ENCODE measurements at regions not wholly inside any gene's neighbourhood (a gene's known extent, or its start where the extent isn't known, plus 50 kb on each side); places are given as distances from the start of the nearest gene placed in this dataset.

GRCh38 chr5:130875656-130876055 lies 289.4 kb downstream of the HINT1 start:
- TF ChIP-seq CTCF (conservative IDR thresholded peaks at IDR 0.05) = no peak
- H3K36me3 Mint-ChIP-seq (ENCODE audit: insufficient read depth in 1 of 3, low read depth in 3 of 3) = peaks cover 0 to 14% (median 4%) of the 10 kb centered on the region in 3 experiments; a peak in 4 of 7 replicates

More at GRCh38 chr5:130875656-130876055, 289.4 kb downstream of the HINT1 start:
- Histone ChIP-seq H3K27me3 (ENCODE audit: insufficient read depth, low read length) (no peaks in the 10 kb centered on the region), H4K20me1 (ENCODE audit: control insufficient read depth, insufficient read depth, insufficient read length) (no peaks in the 10 kb centered on the region), H4K5ac (ENCODE audit: insufficient read length, low read depth, low read length) (no peak overlapping the region), H4K91ac (ENCODE audit: insufficient read length, low read depth, low read length) (no peak overlapping the region), H3K4ac (ENCODE audit: low read depth, low read length) (no peak overlapping the region), H3K9me3 (ENCODE audit: control insufficient read depth, low read depth, low read length) (no peaks in the 10 kb centered on the region), H2BK120ac (ENCODE audit: low read depth, low read length, poor library complexity, severe bottlenecking) (no peak overlapping the region), H2BK20ac (ENCODE audit: low read depth, low read length, poor library complexity, severe bottlenecking) (no peak overlapping the region), H3K4me2 (ENCODE audit: insufficient read depth, insufficient read length, low read length) (no peak overlapping the region), H2AK5ac (ENCODE audit: insufficient read length, low read length) (no peak overlapping the region), H3K79me1 (ENCODE audit: insufficient read depth, low read depth, low read length, poor library complexity, severe bottlenecking) (no peaks in the 10 kb centered on the region), H2BK5ac (ENCODE audit: insufficient read length, low read length) (no peak overlapping the region), H4K8ac (replicated peaks; ENCODE audit: insufficient read length, low read depth, low read length) (no peak overlapping the region), H3K14ac (ENCODE audit: insufficient read depth, low read length) (no peak overlapping the region), H3K79me2 (ENCODE audit: insufficient read depth, low read length) (no peaks in the 10 kb centered on the region), H3K56ac (ENCODE audit: insufficient read length, low read depth, low read length) (no peak overlapping the region), H3T11ph (ENCODE audit: low read length) (no peak overlapping the region), H3K27ac (ENCODE audit: insufficient read length, low read depth, low read length) (no peak overlapping the region), H3K23me2 (ENCODE audit: insufficient read length, low read depth, low read length, poor library complexity, severe bottlenecking) (no peaks in the 10 kb centered on the region), H3K9ac (ENCODE audit: extremely low read depth, insufficient read length, low read length) (no peak overlapping the region), H2BK15ac (ENCODE audit: low read depth, low read length) (no peak overlapping the region), H3K4me1 (ENCODE audit: insufficient read depth, low read length) (no peaks in the 10 kb centered on the region), H3K18ac (ENCODE audit: insufficient read length, low read depth, low read length) (no peak overlapping the region), H2AFZ (ENCODE audit: low read length) (no peak overlapping the region), H2BK12ac (ENCODE audit: insufficient read length, low read depth, low read length) (no peak overlapping the region), H3K23ac (ENCODE audit: insufficient read length, low read depth, low read length) (no peak overlapping the region)
- Mint-ChIP-seq H3K27ac (no peak overlapping the region), H3K27me3 (ENCODE audit: low read depth) (no peaks in the 10 kb centered on the region), H3K9me3 (peaks cover 13 to 16% of the 10 kb centered on the region in 2 experiments; a peak in 4 of 5 replicates), H3K4me3 (no peak overlapping the region), H3K4me1 (peaks cover 5 to 6% of the 10 kb centered on the region in 2 experiments)
- no peak for DNase-seq
- WGBS (ENCODE audit: extremely low coverage, insufficient read length, low lambda C conversion rate) = no CpG with 5 or more reads among the region's 1 CpG
